HG03442 (cell line): ENCODE measurements at regions not wholly inside any gene's neighbourhood (a gene's known extent, or its start where the extent isn't known, plus 50 kb on each side); places are given as distances from the start of the nearest gene placed in this dataset.
A peak's percentile ranks its signal among the peaks of the same experiment; 100 is the strongest.
"Not testable (repeated sequence)": the region's sequence is repeated elsewhere in the genome, so short reads cannot be mapped to it uniquely, and the experiment has no call there.

Source experiments
- ATAC-seq: cut with Tn5 transposase; IDR thresholded peaks from one replicate; pipeline ENCODE4 v1.9.1; 2021; ENCODE audit warnings: mild to moderate bottlenecking, moderate library complexity; ENCODE audit not compliant: unreplicated experiment

GRCh38 chr2:17199741-17200140, 318.5 kb downstream of the RAD51AP2 start:
- no peak for ATAC-seq

GRCh38 chr2:17196380-17196779, 321.9 kb downstream of the RAD51AP2 start:
- ATAC-seq: no peak

- no peak for ATAC-seq
Measured at GRCh38 chr2:17195016-17195415, 323.2 kb downstream of the RAD51AP2 start.

GRCh38 chr2:17194083-17194482, 324.2 kb downstream of the RAD51AP2 start:
- no peak for ATAC-seq

GRCh38 chr2:17193433-17193890, 324.8 kb downstream of the RAD51AP2 start:
- ATAC-seq: not testable (repeated sequence)

- no peak for ATAC-seq
Measured at GRCh38 chr2:17191223-17191622, 327.0 kb downstream of the RAD51AP2 start.

GRCh38 chr2:17190527-17190926, 327.7 kb downstream of the RAD51AP2 start:
- no peak for ATAC-seq

- no peak for ATAC-seq
Measured at GRCh38 chr2:17188721-17189120, 329.5 kb downstream of the RAD51AP2 start.

- ATAC-seq: no peak
Measured at GRCh38 chr2:17184512-17184911, 333.7 kb downstream of the RAD51AP2 start.

GRCh38 chr2:17182399-17182798, 335.8 kb downstream of the RAD51AP2 start:
- ATAC-seq: no peak

- ATAC-seq: no peak
Measured at GRCh38 chr2:17181051-17181752, 337.0 kb downstream of the RAD51AP2 start.

GRCh38 chr2:17179145-17179808, 339.0 kb downstream of the RAD51AP2 start:
- no peak for ATAC-seq

GRCh38 chr2:17177088-17177487, 341.2 kb downstream of the RAD51AP2 start:
- no peak for ATAC-seq

GRCh38 chr2:17171446-17172049, 346.7 kb downstream of the RAD51AP2 start:
- ATAC-seq: peak; percentile 88

- no peak for ATAC-seq
Measured at GRCh38 chr2:17166506-17166905, 351.7 kb downstream of the RAD51AP2 start.

GRCh38 chr2:17164550-17164949, 353.7 kb downstream of the RAD51AP2 start:
- no peak for ATAC-seq

GRCh38 chr2:17163638-17164037, 354.6 kb downstream of the RAD51AP2 start:
- ATAC-seq: no peak

- no peak for ATAC-seq
Measured at GRCh38 chr2:17162713-17163112, 355.5 kb downstream of the RAD51AP2 start.

GRCh38 chr2:17160594-17160993, 357.6 kb downstream of the RAD51AP2 start:
- no peak for ATAC-seq

GRCh38 chr2:17156086-17156485, 362.2 kb downstream of the RAD51AP2 start:
- no peak for ATAC-seq

GRCh38 chr2:17149945-17150344, 368.3 kb downstream of the RAD51AP2 start:
- ATAC-seq: no peak
